Ishikawa (cell line): ENCODE measurements at regions not wholly inside any gene's neighbourhood (a gene's known extent, or its start where the extent isn't known, plus 50 kb on each side); places are given as distances from the start of the nearest gene placed in this dataset.

Experiments used
- CEBPB ChIP-seq: IDR thresholded peaks from 2 replicates; pipeline ENCODE4 v1.6.1; 2012
- CREB1 ChIP-seq: IDR thresholded peaks from 2 replicates; pipeline ENCODE4 v1.6.1; 2012; ENCODE audit warnings: low read depth
- EGR1 ChIP-seq: IDR thresholded peaks from 2 replicates; pipeline ENCODE4 v1.6.1; 2012
- EP300 ChIP-seq: IDR thresholded peaks from 2 replicates; pipeline ENCODE4 v1.6.1; 2012; ENCODE audit warnings: borderline replicate concordance
- NFIC ChIP-seq: IDR thresholded peaks from 2 replicates; pipeline ENCODE4 v1.6.1; 2012
- RAD21 ChIP-seq: IDR thresholded peaks from 2 replicates; pipeline ENCODE4 v1.6.1; 2012; ENCODE audit warnings: low read depth
- TAF1 ChIP-seq: IDR thresholded peaks from 2 replicates; pipeline ENCODE4 v1.6.1; 2012; ENCODE audit warnings: low read depth, mild to moderate bottlenecking
- TCF12 ChIP-seq: IDR thresholded peaks from 2 replicates; pipeline ENCODE4 v1.6.1; 2012; ENCODE audit warnings: low read depth
- YY1 ChIP-seq: IDR thresholded peaks from 2 replicates; pipeline ENCODE4 v1.6.1; 2012; ENCODE audit warnings: low read depth
- ZBTB7A ChIP-seq: IDR thresholded peaks from 2 replicates; pipeline ENCODE4 v1.6.1; 2012; ENCODE audit warnings: low read depth
- TF ChIP-seq, protein P1 (sequence below): IDR thresholded peaks from 2 replicates; pipeline ENCODE4 v1.6.1; 2012
- TF ChIP-seq, protein P2 (sequence below): IDR thresholded peaks from 2 replicates; pipeline ENCODE4 v1.6.1; 2012; ENCODE audit warnings: low read depth, mild to moderate bottlenecking
- TF ChIP-seq, protein P3 (sequence below): IDR thresholded peaks from 2 replicates; pipeline ENCODE4 v1.6.1; 2012

DNA sequence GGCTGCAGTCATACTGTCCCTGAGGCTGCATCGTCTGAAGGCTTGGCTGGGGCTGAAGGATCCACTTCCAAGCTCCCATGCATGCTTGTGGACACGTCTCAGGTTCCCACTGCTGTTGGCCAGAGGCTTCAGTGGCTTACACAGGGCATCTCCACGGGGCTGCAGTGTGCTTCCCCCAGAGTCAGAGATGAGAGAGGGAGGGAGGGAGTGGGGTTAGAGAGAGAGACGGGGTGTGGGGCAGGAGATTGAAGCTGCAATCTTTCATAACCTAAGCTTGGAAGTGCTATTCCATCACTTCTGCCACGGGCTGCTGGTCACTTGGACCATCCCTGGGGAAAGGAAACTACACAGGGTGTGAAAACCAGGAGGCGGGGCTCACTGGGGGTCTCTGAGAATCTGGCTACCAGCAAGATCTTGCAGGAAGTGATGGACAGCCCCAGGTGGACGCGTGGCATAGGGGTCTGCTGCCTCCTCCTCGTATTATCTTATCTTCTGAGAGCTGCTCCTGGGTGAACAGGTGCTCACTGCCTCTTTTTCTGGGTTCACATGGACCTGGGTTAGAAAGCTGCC is 63.0 kb upstream of the MYEOV start:
- TF ChIP-seq, protein P1, sequence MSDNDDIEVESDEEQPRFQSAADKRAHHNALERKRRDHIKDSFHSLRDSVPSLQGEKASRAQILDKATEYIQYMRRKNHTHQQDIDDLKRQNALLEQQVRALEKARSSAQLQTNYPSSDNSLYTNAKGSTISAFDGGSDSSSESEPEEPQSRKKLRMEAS, result no peak
- TF ChIP-seq CREB1, result no peak
- TF ChIP-seq EP300, result no peak
- TF ChIP-seq EGR1, result no peak
- TF ChIP-seq TAF1, result no peak
- no peak for TF ChIP-seq TCF12
- no peak for TF ChIP-seq YY1
- TF ChIP-seq, protein P2, sequence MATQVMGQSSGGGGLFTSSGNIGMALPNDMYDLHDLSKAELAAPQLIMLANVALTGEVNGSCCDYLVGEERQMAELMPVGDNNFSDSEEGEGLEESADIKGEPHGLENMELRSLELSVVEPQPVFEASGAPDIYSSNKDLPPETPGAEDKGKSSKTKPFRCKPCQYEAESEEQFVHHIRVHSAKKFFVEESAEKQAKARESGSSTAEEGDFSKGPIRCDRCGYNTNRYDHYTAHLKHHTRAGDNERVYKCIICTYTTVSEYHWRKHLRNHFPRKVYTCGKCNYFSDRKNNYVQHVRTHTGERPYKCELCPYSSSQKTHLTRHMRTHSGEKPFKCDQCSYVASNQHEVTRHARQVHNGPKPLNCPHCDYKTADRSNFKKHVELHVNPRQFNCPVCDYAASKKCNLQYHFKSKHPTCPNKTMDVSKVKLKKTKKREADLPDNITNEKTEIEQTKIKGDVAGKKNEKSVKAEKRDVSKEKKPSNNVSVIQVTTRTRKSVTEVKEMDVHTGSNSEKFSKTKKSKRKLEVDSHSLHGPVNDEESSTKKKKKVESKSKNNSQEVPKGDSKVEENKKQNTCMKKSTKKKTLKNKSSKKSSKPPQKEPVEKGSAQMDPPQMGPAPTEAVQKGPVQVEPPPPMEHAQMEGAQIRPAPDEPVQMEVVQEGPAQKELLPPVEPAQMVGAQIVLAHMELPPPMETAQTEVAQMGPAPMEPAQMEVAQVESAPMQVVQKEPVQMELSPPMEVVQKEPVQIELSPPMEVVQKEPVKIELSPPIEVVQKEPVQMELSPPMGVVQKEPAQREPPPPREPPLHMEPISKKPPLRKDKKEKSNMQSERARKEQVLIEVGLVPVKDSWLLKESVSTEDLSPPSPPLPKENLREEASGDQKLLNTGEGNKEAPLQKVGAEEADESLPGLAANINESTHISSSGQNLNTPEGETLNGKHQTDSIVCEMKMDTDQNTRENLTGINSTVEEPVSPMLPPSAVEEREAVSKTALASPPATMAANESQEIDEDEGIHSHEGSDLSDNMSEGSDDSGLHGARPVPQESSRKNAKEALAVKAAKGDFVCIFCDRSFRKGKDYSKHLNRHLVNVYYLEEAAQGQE, result no peak
- TF ChIP-seq, protein P3, sequence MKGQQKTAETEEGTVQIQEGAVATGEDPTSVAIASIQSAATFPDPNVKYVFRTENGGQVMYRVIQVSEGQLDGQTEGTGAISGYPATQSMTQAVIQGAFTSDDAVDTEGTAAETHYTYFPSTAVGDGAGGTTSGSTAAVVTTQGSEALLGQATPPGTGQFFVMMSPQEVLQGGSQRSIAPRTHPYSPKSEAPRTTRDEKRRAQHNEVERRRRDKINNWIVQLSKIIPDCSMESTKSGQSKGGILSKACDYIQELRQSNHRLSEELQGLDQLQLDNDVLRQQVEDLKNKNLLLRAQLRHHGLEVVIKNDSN, result no peak
- TF ChIP-seq CEBPB, result no peak
- TF ChIP-seq RAD21, result no peak
- TF ChIP-seq NFIC, result no peak
- no peak for TF ChIP-seq ZBTB7A
